Mucosa of stomach (tissue), 1 donor: ENCODE measurements at regions not wholly inside any gene's neighbourhood (a gene's known extent, or its start where the extent isn't known, plus 50 kb on each side); places are given as distances from the start of the nearest gene placed in this dataset.
"Not testable (repeated sequence)": the region's sequence is repeated elsewhere in the genome, so short reads cannot be mapped to it uniquely, and the experiment has no call there.

Experiments used
- H3K27me3 ChIP-seq: one replicate; pipeline ENCODE4 v1.7.0; 2013; ENCODE audit warnings: mild to moderate bottlenecking, low read length; ENCODE audit not compliant: control insufficient read depth, insufficient read depth
- H3K36me3 ChIP-seq: one replicate; pipeline ENCODE4 v1.7.0; 2013; ENCODE audit warnings: low read length; ENCODE audit not compliant: control insufficient read depth, insufficient read depth
- H3K4me1 ChIP-seq: one replicate; pipeline ENCODE4 v1.7.0; 2013; ENCODE audit warnings: mild to moderate bottlenecking, low read length; ENCODE audit not compliant: control insufficient read depth, insufficient read depth
- H3K4me3 ChIP-seq: one replicate; pipeline ENCODE4 v1.7.0; 2013; ENCODE audit warnings: low read length
- H3K9ac ChIP-seq: one replicate; pipeline ENCODE4 v1.7.0; 2013; ENCODE audit warnings: mild to moderate bottlenecking, low read length, moderate library complexity
- H3K9me3 ChIP-seq: one replicate; pipeline ENCODE4 v1.7.0; 2013; ENCODE audit warnings: mild to moderate bottlenecking, low read length, moderate library complexity; ENCODE audit not compliant: control insufficient read depth
- donor health status: Pancreatic carcinoma.

DNA sequence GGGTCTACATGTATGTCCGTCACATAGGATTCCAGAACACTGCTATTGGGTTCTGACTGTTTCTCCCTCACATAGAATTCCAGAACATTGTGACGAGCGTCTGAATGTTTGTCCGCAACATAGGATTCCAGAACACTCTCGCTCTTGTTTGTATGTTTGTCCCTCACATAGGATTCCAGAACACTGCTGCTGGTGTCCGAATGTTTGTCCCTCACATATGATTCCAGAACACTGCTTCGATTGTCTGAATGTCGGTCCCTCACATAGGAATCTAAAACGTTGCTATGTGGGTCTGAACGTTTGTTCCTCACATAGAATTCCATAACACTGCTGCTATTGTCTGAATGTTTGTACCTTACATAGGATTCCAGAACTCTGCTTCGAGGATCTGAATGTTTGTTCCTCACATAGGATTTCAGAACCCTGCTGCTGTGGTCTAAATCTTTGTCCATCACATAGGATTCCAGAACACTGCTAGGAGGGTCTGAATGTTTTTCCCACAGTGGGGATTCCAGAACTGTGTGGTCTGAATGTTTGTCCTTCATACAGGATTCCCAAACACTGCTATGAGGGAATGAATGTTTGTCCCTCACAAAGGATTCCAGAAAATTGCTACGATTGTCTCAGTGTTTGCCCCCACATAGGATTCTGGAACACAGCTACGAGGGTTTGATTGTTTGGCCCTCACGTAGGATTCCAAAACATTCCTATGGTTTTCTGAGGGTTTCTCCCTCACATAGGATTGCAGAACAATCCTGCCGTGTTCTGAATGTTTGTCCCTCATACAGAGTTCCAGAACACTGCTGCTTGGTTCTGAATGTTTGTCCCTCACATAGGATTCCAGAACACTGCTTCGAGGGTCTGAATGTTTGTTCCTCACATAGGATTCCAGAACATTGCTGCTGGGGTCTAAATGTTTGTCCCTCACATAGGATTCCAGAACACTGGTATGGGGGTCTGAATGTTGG, 220.5 kb downstream of the FOXD4L6 start:
- Histone ChIP-seq H3K36me3 (no peaks in the 10 kb centered on the region), H3K4me1 (no peaks in the 10 kb centered on the region), H3K4me3 (no peak overlapping the region), H3K27me3 (no peaks in the 10 kb centered on the region), H3K9me3 (peaks cover 22% of the 10 kb centered on the region), H3K9ac (no peak overlapping the region)

DNA sequence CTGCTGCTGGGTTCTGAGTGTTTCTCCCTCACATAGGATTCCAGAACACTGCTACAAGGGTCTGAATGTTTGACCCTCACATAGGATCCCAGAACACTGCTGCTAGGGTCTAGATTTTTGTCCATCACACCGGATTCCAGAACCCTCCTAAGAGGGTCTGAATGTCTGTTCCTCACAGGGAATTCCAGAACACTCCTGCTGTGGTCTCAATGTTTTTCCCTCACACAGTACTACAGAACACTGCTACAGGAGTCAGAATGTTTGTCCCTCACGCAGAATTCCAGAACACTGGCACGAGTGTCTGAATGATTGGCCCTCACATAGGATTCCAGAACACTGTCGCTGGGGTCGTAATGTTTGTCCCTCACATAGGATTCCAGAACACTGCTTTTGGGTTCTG, 221.6 kb downstream of the FOXD4L6 start:
- H3K9me3 ChIP-seq: peaks cover 18% of the 10 kb centered on the region
- H3K9ac ChIP-seq, H3K27me3 ChIP-seq, H3K4me1 ChIP-seq, H3K4me3 ChIP-seq, H3K36me3 ChIP-seq: not testable (repeated sequence)

GRCh38 chr9:40892315-40892714, 236.2 kb downstream of the FOXD4L6 start:
- not testable (repeated sequence) for H3K36me3 ChIP-seq, H3K4me1 ChIP-seq, H3K9ac ChIP-seq, H3K27me3 ChIP-seq, H3K4me3 ChIP-seq, H3K9me3 ChIP-seq

- not testable (repeated sequence) for H3K9ac ChIP-seq, H3K27me3 ChIP-seq, H3K9me3 ChIP-seq, H3K4me1 ChIP-seq, H3K4me3 ChIP-seq, H3K36me3 ChIP-seq
Measured at GRCh38 chr9:40885858-40886257, 242.6 kb downstream of the FOXD4L6 start.

- H3K9ac ChIP-seq, H3K36me3 ChIP-seq, H3K9me3 ChIP-seq, H3K4me3 ChIP-seq, H3K27me3 ChIP-seq, H3K4me1 ChIP-seq: not testable (repeated sequence)
Measured at GRCh38 chr9:40884902-40885490, 243.5 kb downstream of the FOXD4L6 start.

GRCh38 chr9:40884072-40884901, 244.2 kb downstream of the FOXD4L6 start:
- Histone ChIP-seq H3K4me3 (no peak overlapping the region), H3K9ac (no peak overlapping the region), H3K9me3 (no peaks in the 10 kb centered on the region), H3K36me3 (no peaks in the 10 kb centered on the region), H3K27me3 (no peaks in the 10 kb centered on the region), H3K4me1 (no peaks in the 10 kb centered on the region)

- not testable (repeated sequence) for H3K9me3 ChIP-seq
Measured at GRCh38 chr9:40883423-40884071, 244.9 kb downstream of the FOXD4L6 start.

DNA sequence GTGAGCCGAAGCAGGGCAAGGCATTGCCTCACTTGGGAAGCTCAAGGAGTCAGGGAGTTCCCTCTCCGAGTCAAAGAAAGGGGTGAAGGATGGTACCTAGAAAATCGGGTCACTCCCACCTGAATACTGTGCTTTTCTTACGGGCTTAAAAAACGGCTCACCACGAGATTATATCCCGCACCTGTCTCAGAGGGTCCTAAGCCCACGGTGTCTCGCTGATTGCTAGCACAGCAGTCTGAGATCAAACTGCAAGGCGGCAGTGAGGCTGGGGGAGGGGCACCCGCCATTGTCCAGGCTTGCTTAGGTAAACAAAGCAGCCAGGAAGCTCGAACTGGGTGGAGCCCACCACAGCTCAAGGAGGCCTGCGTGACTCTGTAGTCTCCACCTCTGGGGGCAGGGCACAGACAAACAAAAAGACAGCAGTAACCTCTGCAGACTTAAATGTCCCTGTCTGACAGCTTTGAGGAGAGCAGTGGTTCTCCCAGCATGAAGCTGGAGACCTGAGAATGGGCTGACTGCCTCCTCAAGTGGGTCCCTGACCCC, 254.7 kb downstream of the FOXD4L6 start:
- not testable (repeated sequence) for H3K4me1 ChIP-seq, H3K9me3 ChIP-seq, H3K36me3 ChIP-seq, H3K9ac ChIP-seq, H3K27me3 ChIP-seq, H3K4me3 ChIP-seq

More at GRCh38 chr9:40883423-40884071, 244.9 kb downstream of the FOXD4L6 start:
- H3K4me1 ChIP-seq, H3K9ac ChIP-seq, H3K27me3 ChIP-seq, H3K4me3 ChIP-seq, H3K36me3 ChIP-seq: not testable (repeated sequence)

DNA sequence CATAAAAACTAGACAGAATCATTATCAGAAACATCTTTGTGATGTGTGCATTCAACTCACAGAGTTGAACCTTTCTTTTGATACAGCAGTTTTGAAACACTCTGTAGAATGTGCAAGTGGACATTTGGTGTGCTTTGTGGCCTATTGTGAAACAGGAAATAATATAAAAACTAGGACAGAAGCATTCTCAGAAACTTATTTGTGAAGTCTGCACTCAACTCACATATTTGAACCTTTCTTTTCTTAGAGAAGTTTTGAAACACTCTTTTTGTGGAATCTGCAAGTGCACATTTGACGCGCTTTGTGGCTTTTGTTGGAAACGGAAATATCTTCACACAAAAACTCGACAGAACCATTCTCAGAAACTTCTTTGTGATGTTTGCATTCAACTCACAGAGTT, 260.0 kb downstream of the FOXD4L6 start:
- H3K9ac ChIP-seq, H3K27me3 ChIP-seq, H3K36me3 ChIP-seq, H3K4me3 ChIP-seq, H3K4me1 ChIP-seq, H3K9me3 ChIP-seq: not testable (repeated sequence)
